Kidney epithelial cell (primary cell): ENCODE measurements at regions not wholly inside any gene's neighbourhood (a gene's known extent, or its start where the extent isn't known, plus 50 kb on each side); places are given as distances from the start of the nearest gene placed in this dataset.

ENCODE experiments used
- DNase-seq: peaks from one replicate; pipeline ENCODE4 v3.0.0-alpha.2; 2010; ENCODE audit warnings: low read depth
- H3K27me3 ChIP-seq: 2 replicates; pipeline ENCODE4 v1.6.0; 2011; ENCODE audit warnings: low read length; ENCODE audit not compliant: control insufficient read depth, insufficient read depth
- H3K36me3 ChIP-seq: 2 replicates; pipeline ENCODE4 v1.5.1; 2011; ENCODE audit warnings: low read length; ENCODE audit not compliant: control insufficient read depth, insufficient read depth
- H3K4me3 ChIP-seq: 2 replicates; pipeline ENCODE4 v1.5.1; 2011; ENCODE audit warnings: low read depth, mild to moderate bottlenecking, control low read depth, low read length
- TF ChIP-seq, protein P1 (sequence below): IDR thresholded peaks from 2 replicates; pipeline ENCODE4 v1.5.1; 2011; ENCODE audit warnings: mild to moderate bottlenecking, moderate library complexity, low read length, control low read depth, inconsistent platforms; ENCODE audit not compliant: insufficient read depth, poor library complexity, severe bottlenecking

DNA sequence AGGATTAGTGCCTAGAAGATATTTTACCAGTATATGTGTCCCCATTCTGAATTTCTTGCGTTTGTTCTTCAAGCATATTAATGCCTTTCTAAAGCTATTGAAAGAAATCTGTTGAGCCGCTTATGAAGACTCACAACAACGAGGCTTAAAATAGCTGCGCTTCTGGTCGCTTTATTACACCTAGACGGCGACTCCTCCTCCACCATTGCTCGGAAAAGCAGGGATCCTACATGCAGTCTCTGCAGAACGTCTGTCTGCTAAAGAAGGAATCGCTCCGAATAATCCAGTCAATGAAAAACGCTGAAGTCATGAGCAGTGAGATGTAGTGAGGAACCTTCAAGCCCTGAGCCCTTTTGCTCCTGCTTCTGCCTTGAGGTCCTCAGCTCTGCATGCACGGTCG lies 94.8 kb upstream of the ZNF516 start:
- Histone ChIP-seq H3K36me3 (no peaks in the 10 kb centered on the region), H3K4me3 (no peak overlapping the region), H3K27me3 (no peaks in the 10 kb centered on the region)
- TF ChIP-seq, protein P1, sequence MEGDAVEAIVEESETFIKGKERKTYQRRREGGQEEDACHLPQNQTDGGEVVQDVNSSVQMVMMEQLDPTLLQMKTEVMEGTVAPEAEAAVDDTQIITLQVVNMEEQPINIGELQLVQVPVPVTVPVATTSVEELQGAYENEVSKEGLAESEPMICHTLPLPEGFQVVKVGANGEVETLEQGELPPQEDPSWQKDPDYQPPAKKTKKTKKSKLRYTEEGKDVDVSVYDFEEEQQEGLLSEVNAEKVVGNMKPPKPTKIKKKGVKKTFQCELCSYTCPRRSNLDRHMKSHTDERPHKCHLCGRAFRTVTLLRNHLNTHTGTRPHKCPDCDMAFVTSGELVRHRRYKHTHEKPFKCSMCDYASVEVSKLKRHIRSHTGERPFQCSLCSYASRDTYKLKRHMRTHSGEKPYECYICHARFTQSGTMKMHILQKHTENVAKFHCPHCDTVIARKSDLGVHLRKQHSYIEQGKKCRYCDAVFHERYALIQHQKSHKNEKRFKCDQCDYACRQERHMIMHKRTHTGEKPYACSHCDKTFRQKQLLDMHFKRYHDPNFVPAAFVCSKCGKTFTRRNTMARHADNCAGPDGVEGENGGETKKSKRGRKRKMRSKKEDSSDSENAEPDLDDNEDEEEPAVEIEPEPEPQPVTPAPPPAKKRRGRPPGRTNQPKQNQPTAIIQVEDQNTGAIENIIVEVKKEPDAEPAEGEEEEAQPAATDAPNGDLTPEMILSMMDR, result no peak
- no peak for DNase-seq

DNA sequence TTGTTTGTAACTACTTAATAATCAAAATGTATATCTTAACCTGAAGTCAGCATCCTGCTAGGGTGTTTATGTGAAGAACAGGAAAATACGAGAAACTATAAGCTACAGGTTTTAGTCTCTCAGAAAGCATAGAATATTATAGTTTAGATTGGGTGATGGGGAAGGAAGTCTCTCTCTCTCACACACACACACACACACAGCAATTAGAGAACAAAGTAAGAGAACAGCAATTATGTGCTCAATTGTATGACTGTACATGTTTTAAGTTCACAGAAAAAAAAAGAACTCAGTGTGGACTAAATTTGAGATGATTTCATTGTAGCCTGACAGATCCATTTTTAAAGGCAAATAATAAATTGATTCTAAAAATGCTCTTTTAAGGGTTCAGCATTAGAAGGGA lies 94.3 kb upstream of the ZNF516 start:
- H3K4me3 ChIP-seq, result no peak overlapping the region
- no peaks in the 10 kb centered on the region for H3K36me3 ChIP-seq
- H3K27me3 ChIP-seq, result no peaks in the 10 kb centered on the region
- no peak for DNase-seq
- TF ChIP-seq, protein P1, result no peak

DNA sequence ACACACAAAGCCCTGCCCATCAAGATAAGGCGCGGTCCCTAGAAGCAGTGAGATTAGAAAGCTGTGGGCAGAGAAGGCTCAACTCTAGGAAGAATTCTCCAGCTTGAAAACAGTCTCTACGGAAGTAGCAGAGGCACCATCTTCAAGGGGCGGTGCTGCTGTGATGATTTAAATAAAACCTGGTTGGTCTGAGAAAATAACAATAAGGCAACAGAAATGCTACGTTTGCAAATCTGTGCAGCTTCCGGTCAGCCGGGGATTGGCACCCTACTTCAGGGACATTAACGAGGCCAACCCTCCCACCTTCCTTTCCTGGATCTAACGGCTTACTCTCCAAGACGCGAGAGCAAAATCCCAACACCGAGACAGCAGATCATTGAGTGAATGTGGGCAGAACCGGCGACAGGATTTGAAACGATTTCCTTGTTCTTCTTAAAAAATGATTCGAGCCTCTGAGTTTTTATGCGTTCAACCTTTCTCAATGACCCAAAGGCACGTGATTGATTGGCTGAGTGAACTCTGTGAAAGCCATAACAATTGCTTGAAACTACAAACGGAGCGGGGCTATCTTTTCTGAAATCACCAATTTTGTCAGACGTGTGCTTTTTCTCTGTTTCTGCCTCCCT lies 93.7 kb upstream of the ZNF516 start:
- no peak for DNase-seq
- Histone ChIP-seq H3K27me3 (no peaks in the 10 kb centered on the region), H3K4me3 (peak overlapping the region; percentile 16), H3K36me3 (no peaks in the 10 kb centered on the region)
- TF ChIP-seq, protein P1, result no peak

DNA sequence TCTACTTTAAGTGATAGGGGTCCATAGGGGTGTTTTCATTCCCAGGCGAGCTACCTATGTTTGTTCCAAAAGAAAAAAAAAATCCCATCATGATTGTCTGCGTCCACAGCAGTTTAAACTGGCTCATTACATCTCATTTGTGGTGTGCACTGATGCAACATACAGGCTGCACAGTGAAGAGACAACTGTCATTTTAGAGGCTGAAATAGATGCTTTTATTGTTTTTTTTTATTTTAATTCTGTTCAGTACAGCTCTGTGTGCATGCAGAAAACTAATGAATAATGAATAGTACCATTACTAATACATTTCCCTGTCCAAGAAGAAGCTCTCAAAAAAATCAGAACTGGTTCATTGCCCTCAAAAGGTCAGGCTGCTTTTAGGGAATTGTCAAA lies 92.8 kb upstream of the ZNF516 start:
- no peak overlapping the region for H3K4me3 ChIP-seq
- TF ChIP-seq, protein P1, result no peak
- DNase-seq, result no peak
- H3K36me3 ChIP-seq, result no peaks in the 10 kb centered on the region
- no peaks in the 10 kb centered on the region for H3K27me3 ChIP-seq

DNA sequence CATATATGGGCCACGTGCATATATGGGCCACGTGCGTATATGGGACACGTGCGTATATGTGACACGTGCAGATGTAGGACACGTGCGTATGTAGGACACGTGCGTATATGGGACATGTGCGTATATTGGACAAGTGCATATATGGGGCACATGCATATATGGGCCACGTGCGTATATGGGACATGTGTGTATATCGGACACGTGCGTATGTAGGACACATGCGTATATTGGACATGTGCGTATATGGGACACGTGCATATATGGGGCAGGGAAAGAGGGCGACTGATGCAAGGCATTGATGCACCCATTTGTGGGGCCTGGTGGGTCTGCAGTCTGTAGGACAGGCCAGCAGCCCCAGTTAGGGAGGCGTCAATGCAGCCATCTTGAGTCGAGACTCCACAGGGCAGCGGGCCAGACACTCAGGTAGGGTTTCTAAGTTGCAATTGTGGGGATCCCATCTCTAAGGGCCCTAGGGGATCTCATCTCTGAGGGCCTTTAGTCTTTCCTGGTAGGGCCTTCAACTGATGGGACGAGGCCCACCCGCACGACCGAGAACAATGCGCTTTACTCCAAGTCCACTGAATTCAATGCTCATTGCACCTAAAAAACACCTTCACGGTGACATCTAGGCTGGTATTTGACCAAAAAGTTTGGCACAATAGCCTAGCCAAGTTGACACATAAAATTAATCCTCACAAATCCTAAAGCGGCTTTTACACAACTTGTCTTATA lies 92.3 kb upstream of the ZNF516 start:
- TF ChIP-seq, protein P1, result no peak
- no peak for DNase-seq
- Histone ChIP-seq H3K36me3 (no peaks in the 10 kb centered on the region), H3K4me3 (no peak overlapping the region), H3K27me3 (no peaks in the 10 kb centered on the region)
